Epithelial cell of proximal tubule (primary cell): ENCODE measurements at regions not wholly inside any gene's neighbourhood (a gene's known extent, or its start where the extent isn't known, plus 50 kb on each side); places are given as distances from the start of the nearest gene placed in this dataset.

ENCODE experiments used
- DNase-seq: peaks from one replicate; pipeline ENCODE4 v3.0.0-alpha.2; 2011; ENCODE audit warnings: low read depth
- H3K4me3 ChIP-seq: 2 replicates; pipeline ENCODE4 v1.5.1; 2011; ENCODE audit warnings: low read depth, mild to moderate bottlenecking, low read length
- TF ChIP-seq, protein P1 (sequence below): conservative IDR thresholded peaks from 2 replicates; pipeline ENCODE4 v1.5.1; 2012; ENCODE audit warnings: low read depth, mild to moderate bottlenecking, low read length

DNA sequence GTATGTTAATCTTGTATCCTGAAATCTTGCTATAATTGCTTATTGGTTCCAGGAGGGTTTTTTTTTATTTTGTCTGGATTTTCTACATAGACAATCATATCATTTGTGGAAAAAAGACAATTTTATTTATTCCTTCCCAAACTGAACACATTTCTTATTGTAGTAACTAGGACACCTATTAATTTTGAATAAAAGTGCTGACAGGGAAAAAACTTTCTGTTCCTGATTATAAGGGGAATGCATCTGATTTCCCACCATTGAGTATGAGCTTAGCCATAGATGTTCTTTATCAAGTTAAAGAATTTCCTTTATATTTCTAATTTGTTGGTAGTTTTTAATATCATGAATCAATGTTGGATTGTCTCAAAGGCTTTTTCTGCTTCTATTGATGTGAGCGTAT is 460.7 kb upstream of the CNTN3 start:
- DNase-seq: no peak
- no peak overlapping the region for H3K4me3 ChIP-seq
- TF ChIP-seq, protein P1, sequence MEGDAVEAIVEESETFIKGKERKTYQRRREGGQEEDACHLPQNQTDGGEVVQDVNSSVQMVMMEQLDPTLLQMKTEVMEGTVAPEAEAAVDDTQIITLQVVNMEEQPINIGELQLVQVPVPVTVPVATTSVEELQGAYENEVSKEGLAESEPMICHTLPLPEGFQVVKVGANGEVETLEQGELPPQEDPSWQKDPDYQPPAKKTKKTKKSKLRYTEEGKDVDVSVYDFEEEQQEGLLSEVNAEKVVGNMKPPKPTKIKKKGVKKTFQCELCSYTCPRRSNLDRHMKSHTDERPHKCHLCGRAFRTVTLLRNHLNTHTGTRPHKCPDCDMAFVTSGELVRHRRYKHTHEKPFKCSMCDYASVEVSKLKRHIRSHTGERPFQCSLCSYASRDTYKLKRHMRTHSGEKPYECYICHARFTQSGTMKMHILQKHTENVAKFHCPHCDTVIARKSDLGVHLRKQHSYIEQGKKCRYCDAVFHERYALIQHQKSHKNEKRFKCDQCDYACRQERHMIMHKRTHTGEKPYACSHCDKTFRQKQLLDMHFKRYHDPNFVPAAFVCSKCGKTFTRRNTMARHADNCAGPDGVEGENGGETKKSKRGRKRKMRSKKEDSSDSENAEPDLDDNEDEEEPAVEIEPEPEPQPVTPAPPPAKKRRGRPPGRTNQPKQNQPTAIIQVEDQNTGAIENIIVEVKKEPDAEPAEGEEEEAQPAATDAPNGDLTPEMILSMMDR: no peak

- DNase-seq: no peak
- TF ChIP-seq, protein P1: no peak
- no peak overlapping the region for H3K4me3 ChIP-seq
Observed at GRCh38 chr3:75076481-75076880, 462.0 kb upstream of the CNTN3 start.

DNA sequence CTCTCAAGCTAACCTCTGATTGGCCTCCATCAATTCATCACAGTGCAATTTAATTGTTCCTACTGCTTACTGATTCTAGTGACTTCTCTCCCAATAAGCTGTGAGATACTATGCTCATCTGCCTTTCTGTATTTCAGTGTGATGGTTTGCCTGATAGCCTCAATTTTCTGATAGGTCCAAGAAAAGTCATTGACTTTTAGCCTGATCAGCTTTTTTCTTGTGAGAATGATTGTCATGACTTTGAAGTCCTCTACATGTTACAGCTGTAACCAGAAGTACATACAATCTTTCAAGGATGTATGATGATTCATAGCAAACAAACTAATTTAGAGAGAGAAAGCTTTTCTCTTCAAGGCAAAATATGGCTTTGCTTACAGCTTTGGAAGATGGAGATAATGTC is 463.8 kb upstream of the CNTN3 start:
- H3K4me3 ChIP-seq: no peak overlapping the region
- DNase-seq: no peak
- TF ChIP-seq, protein P1: no peak

- DNase-seq: no peak
- TF ChIP-seq, protein P1: no peak
- no peak overlapping the region for H3K4me3 ChIP-seq
Observed at GRCh38 chr3:75082845-75083244, 468.4 kb upstream of the CNTN3 start.

- TF ChIP-seq, protein P1: no peak
- no peak overlapping the region for H3K4me3 ChIP-seq
- no peak for DNase-seq
Observed at GRCh38 chr3:75089841-75090240, 475.4 kb upstream of the CNTN3 start.

- no peak overlapping the region for H3K4me3 ChIP-seq
- no peak for DNase-seq
- TF ChIP-seq, protein P1: no peak
Observed at GRCh38 chr3:75101329-75102147, 487.1 kb upstream of the CNTN3 start.

DNA sequence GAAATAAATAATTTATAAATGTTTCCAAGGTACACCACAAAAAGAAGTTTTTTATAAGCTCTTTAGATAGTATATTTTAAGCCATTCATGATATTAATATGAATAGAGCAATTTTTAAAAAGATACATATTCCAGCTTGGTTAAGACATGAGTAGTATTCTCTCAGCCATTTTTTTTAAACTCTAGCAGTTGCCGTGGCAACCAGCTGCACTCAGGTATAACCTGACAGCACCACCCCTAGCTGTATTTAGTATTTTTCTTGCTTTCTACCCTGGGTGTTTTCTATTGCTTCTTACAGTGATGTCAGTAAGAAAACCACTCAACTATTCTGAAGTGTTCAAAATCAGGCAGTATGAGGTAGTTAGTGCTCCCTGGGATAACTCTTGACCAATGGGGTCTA is 496.3 kb upstream of the CNTN3 start:
- no peak for DNase-seq
- TF ChIP-seq, protein P1: no peak

More for the DNA sequence above, 496.3 kb upstream of the CNTN3 start:
- no peak overlapping the region for H3K4me3 ChIP-seq
